ENCODE measurements at regions not wholly inside any gene's neighbourhood (a gene's known extent, or its start where the extent isn't known, plus 50 kb on each side); places are given as distances from the start of the nearest gene placed in this dataset.

DNA sequence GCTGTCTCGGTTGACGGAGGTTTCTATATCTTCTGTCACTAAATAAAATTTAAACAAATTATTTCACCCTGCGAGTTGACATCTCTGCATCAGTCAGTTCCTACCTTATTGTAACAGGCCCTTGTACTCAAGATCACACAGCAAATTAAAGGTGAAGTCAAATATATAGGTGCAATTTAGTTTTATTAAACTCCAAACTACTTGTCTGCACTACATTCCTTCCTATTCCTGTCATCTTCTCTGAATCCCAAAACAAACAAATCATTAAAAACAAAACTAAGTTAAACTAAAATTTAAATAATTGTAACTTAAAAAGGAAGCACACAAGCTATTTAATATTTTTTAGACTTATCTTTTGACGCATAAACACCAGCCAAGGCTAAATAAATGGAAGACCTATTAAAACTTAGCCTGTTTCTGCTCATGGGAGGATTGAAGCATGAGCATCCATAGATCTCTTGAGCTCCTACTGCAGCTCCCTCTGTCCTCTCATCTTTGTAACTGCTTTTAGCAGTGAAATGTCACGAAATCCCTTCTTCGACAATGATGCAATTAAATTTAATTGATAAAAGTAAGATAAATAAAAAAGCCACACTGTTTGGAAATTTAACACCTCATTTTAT, 1152.3 kb upstream of the GJE1 start:
- no peak for DNase-seq (ENCODE audit: low read depth)

GRCh38 chr6:140979642-140980091, 1153.1 kb upstream of the GJE1 start:
- DNase-seq (ENCODE audit: low read depth): no peak

DNA sequence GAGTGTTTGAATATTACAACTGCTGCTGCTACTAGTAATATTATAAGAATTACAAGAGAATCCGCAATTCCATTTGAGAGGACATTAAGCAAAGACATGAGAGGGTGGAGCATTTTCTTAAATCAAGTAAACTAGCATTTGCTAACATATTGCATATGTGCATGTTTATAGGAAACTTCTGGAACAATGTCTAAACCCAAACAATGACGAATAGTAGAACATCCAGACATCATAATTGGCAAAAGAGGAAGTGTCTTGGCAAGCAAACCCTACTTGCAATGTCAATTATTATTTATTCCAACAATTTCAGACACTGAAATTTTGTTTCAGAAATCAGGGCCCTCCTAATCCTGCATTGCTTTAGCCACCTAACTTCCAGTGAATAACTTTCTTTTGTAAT, 1155.3 kb upstream of the GJE1 start:
- DNase-seq (ENCODE audit: low read depth): no peak

DNA sequence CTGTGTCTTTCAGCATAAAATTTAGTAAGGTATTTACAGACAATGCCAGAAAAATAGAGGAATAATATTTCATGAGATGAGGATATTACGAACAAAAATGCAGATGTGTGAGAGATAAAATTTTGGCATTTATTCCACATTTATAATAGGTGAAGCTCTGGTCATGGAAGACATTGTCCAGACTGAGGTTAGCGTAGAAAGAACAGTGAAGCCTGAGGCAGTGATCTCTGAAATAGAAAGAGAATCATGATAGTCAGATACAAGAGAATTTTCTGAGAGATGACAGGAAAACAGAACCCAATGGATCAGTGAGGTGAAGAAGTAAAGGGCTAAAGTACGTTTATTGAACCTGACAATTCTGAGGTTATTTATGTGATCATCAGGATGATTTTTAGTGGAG, 1155.9 kb upstream of the GJE1 start:
- no peak for DNase-seq (ENCODE audit: low read depth)

DNA sequence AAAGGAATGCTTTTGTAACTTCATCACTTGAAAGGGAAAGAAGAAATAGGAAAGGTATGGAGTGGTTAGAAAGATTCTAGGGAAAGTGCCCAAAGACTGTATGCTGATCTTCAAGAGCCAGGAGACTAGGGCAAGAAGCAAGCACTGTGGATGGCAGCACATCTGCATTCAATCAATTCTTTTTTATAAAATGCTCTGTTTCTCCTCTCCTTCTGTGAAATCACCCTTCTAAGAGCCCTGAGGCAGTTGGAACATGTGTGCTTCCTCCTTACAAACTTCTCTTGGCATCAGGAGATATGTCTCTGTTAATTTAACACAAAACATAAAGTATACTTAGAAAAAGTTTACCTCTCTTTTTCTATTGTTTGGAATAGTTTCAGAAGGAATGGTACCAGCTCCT, 1162.2 kb upstream of the GJE1 start:
- DNase-seq (ENCODE audit: low read depth): no peak

GRCh38 chr6:140968062-140968461, 1164.7 kb upstream of the GJE1 start:
- no peak for DNase-seq (ENCODE audit: low read depth)

DNA sequence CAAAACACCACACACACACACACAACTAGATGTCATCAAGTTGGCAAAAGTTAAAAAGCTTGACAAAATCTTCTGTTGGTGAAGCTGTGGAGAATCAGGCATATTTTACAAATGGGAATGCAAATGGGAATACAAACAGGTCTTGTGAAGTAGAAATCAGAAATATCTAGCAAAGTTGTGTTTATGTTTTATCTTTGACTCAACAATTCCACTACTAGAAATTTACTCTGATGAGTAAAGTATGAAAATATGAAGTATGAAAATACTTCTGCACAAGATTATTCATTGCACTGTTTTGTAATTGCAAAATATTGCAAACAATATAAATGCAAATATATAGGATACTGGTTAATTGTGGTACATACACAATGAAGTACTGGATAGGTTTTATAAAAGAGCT, 1166.0 kb upstream of the GJE1 start:
- no peak for DNase-seq (ENCODE audit: low read depth)

- DNase-seq (ENCODE audit: low read depth): no peak
These were observed 1172.2 kb upstream of the GJE1 start for GRCh38 chr6:140960566-140960965.

DNA sequence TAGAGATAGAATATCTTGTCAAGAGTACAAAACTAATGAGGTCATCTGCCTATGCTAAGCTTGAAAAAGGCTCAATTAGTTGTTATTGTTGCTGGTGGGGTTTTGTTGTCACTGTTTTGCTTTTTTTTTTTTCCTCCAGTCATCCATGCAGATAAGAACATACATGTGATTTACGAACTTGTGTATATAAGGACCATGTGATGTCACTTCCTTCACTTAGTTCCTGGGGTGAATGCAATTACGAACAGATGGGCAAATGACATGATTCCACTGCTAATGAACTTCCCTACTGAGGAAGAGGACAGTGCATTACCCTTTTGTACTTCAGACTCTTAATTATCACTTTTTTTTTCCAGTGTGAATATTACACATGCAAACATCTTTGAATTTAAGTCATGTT, 1175.3 kb upstream of the GJE1 start:
- no peak for DNase-seq (ENCODE audit: low read depth)

DNA sequence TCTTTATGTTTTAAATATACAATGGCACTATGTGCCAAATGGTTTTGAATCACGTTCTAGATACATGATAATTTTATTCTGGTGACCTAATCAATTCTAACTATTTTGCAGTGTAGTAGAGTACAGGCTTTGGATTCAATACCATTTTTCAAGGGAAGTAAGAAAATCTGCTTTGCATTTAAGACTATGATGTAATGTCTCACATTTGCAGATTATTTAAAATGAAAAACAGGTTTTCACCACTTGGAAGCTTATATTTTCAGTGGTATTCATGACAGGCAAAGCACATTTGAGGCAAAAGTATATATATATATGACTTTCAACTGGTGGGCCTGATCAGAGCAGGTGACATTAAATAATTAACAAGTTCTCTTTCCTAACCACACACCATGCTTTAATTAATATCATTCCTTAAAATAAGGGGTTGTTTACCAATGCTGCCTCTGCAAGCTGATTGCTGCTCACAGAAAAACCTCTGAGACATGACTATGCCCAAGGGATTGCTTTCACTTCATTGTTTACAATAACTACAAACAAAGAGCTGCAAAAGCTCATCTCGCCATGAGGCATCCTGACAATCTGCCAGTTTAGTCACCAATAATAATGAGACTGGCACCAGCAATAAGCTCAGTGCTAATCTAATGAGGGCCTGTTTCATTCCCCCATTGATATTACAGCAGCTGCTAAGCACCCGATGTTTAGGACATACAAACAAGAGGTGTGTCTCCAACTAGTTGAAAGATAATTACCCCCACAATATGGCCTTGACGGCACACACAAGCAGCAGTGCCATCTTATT, 1176.0 kb upstream of the GJE1 start:
- no peak for DNase-seq (ENCODE audit: low read depth)

- DNase-seq (ENCODE audit: low read depth): no peak
These were observed 1192.3 kb upstream of the GJE1 start for GRCh38 chr6:140940251-140940925.

- DNase-seq (ENCODE audit: low read depth): no peak
These were observed 1199.8 kb upstream of the GJE1 start for GRCh38 chr6:140932909-140933308.

DNA sequence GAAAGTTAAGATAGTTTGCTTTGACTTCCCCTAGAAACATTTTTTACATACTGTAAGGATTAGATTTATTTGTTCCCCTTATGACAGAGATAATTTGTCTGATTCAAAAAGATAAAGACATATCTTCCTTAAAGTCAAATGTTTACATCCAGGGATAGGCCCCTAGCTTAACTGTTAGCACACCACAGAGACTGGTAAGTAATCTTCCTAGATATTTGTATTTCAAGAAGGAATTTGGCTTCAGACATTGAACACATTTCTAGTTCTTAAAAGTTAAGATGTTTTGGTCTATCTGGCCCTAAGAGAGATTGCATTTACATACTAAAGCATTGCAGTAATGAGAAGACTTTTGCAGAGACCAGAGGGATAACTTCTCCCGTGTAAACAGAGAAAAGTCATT, 1201.1 kb upstream of the GJE1 start:
- no peak for DNase-seq (ENCODE audit: low read depth)

DNA sequence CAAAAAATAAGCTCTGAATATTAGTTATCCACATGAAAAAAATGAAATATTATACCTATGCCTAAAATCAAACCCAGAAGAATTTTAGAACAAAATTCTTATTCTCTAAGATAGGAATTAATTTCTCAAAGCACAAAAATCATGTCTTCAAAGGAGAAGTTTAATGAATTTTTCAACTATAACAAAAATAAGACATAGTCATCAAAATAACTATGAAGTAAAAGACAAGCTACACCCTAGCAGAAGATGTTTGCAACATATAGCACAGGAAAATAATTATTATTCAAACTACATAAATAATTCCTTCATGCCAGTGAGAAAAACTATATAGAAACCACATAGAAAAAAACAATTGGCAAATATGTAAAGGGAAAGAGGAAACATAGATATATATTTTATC, 1203.6 kb upstream of the GJE1 start:
- DNase-seq (ENCODE audit: low read depth): no peak

DNA sequence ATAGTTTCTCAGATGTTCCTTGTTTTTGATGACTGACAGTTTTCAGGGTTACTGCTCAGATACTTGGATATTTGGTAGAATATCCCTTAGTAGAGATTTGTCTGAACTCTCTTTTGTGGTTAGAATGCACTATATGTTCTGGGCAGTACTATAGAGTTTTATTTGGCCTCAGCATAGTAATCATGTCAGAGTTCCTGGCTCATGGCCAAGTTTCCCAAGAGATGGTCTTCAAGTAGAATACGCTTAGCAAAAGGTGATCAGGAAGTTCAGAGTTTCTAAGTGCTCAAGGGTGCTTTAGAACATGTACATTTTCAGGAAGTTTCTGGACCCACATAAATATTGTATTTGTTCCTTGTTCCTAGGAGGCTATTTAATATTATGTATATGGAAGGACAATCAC, 1209.7 kb upstream of the GJE1 start:
- DNase-seq (ENCODE audit: low read depth): no peak

DNA sequence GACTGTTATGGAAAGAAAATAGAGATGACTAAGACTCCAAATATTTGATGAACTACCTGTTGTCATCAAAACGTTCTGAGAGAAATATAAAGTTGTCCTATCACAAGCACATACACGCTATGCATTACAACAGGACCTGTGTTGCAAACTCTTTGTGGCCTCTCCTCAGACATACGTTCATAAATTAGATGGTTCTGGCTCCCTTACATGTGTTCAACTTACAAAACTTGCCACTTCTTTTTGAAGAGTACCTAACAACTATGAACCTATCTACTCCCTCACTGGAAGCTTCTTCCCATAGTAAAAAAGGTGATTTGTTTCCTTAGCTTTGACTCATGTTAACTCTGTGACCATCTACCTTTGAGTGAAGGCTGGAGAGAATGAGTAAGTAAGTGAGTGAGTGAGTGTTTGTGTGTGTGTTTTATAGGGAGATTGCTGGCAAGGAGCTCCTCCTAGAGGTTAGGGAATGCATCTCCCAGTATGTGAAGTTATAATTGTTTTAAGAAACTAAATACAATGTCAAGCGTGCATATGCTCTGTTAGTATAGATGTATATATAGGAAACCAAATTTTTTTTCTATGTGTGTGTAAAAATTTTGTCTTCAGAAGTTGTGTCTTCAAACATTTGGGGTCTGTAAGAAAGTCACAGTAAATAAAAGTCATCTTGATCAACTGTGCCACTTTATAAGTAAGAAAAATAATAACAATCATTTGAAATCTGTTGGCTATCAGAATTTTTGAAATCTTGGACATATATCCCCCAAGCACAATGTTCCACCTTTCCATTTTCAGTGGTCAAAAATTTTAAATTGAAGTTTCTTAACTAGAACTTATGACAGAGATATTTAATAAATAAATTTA, 1211.1 kb upstream of the GJE1 start:
- DNase-seq (ENCODE audit: low read depth): no peak

GRCh38 chr6:140917911-140918310, 1214.8 kb upstream of the GJE1 start:
- no peak for DNase-seq (ENCODE audit: low read depth)

- DNase-seq (ENCODE audit: low read depth): no peak
These were observed 1217.2 kb upstream of the GJE1 start for GRCh38 chr6:140915551-140915950.

DNA sequence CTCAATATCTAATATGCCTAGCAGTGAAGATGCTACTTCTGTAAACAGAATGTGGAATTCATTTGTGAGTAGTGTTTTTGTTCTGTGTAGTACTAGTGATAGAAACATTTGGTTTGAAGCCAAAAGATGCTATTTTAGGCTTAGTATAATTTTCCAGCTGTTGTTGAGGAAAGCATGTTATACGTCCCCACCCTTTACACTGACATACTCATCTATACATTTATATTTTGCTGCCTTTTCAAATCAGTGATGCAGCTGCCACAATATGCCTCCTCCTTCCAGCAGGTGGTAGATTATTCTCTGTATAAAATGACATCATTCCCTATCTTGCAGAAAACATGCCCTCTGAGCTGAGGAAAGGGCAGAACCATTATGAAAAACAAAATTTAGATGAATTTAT, 1217.6 kb upstream of the GJE1 start:
- DNase-seq (ENCODE audit: low read depth): no peak

GRCh38 chr6:140912686-140913085, 1220.0 kb upstream of the GJE1 start:
- no peak for DNase-seq (ENCODE audit: low read depth)

DNA sequence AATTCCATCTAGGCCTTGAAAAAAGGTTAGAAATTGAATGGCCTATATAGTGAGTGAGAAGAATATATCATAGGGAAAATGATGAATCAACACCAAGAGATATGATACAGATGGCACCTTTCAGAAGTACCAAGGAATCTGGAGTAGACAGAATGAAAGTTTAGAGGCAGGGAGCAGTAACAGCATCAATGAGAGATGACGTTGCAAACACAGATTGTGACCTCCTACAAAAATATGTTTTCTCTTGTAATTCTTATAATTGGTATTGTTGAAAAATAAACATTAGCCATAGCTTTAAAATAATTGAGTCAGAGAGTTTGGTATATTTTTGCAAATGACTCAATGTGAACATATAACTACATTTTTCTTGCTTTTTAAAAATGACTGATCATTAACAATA, 1223.1 kb upstream of the GJE1 start:
- DNase-seq (ENCODE audit: low read depth): no peak

DNA sequence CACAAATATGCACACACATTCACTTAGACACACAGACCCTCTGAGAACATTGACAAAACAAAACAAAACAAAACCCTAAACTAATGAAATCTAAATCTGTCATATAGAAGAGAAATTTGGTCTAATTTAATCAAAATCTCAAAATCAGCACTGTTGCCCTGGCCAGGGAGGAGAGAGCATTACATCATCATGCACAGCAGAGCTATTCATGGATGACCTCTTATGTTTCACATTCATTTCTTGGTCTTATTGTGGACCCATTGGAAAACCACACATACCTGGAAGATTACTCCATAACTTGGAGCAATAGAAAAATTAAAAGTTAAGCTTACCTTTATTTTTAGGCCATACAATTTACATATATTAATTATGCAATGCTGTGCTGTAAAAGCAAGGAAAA, 1223.6 kb upstream of the GJE1 start:
- no peak for DNase-seq (ENCODE audit: low read depth)
